OCI-LY1 (cell line): ENCODE measurements at regions not wholly inside any gene's neighbourhood (a gene's known extent, or its start where the extent isn't known, plus 50 kb on each side); places are given as distances from the start of the nearest gene placed in this dataset.

Experiments
- H2AFZ ChIP-seq: fragments of 200-600 bp; sonication (generic), shearing (Covaris generic); 2 replicates; pipeline ENCODE4 v1.6.0; 2014; ENCODE audit warnings: antibody characterized with exemption, mild to moderate bottlenecking, low read length
- H3F3A ChIP-seq: fragments of 200-600 bp; sonication (generic), shearing (Covaris generic); 2 replicates; pipeline ENCODE4 v1.6.0; 2014; ENCODE audit warnings: mild to moderate bottlenecking, antibody characterized with exemption, low read length, moderate library complexity; ENCODE audit not compliant: insufficient read depth
- H3K27ac ChIP-seq: fragments of 200-600 bp; sonication (generic); 2 replicates; pipeline ENCODE4 v1.5.1; 2014; ENCODE audit warnings: low read length, mixed run types, mild to moderate bottlenecking, low read depth; ENCODE audit not compliant: poor library complexity, severe bottlenecking
- H3K27me3 ChIP-seq: fragments of 200-600 bp; sonication (generic); 2 replicates; pipeline ENCODE4 v1.6.0; 2014; ENCODE audit warnings: antibody characterized with exemption, mild to moderate bottlenecking, low read length, moderate library complexity; ENCODE audit not compliant: insufficient read depth
- H3K36me3 ChIP-seq: fragments of 200-600 bp; sonication (generic); 2 replicates; pipeline ENCODE4 v1.6.1; 2014; ENCODE audit warnings: mild to moderate bottlenecking, antibody characterized with exemption, low read length, moderate library complexity, mixed read lengths; ENCODE audit not compliant: insufficient read depth
- H3K4me1 ChIP-seq: fragments of 200-600 bp; sonication (generic); 2 replicates; pipeline ENCODE4 v1.5.1; 2014; ENCODE audit warnings: mild to moderate bottlenecking, low read length, moderate library complexity; ENCODE audit not compliant: insufficient read depth, severe bottlenecking
- H3K4me2 ChIP-seq: fragments of 200-600 bp; sonication (generic), shearing (Covaris generic); 2 replicates; pipeline ENCODE4 v1.6.1; 2014; ENCODE audit warnings: low read length
- H3K4me3 ChIP-seq: fragments of 200-600 bp; sonication (generic); 2 replicates; pipeline ENCODE4 v1.5.1; 2014; ENCODE audit warnings: low read length, low read depth, mild to moderate bottlenecking, mixed read lengths; ENCODE audit not compliant: poor library complexity, severe bottlenecking
- H3K79me2 ChIP-seq: fragments of 200-600 bp; shearing (Covaris generic); 2 replicates; pipeline ENCODE4 v1.6.1; 2016; ENCODE audit warnings: mixed run types, low read length, mixed read lengths; ENCODE audit not compliant: insufficient read depth
- H3K9ac ChIP-seq: fragments of 200-600 bp; sonication (generic), shearing (Covaris generic); 2 replicates; pipeline ENCODE4 v1.6.1; 2014; ENCODE audit warnings: mild to moderate bottlenecking, low read length, mixed read lengths
- H3K9me2 ChIP-seq: fragments of 200-600 bp; sonication (generic), shearing (Covaris generic); 2 replicates; pipeline ENCODE4 v1.6.1; 2014; ENCODE audit warnings: low read depth, mild to moderate bottlenecking, low read length, mixed read lengths
- H3K9me3 ChIP-seq: fragments of 200-600 bp; shearing (Covaris generic); 2 replicates; pipeline ENCODE4 v1.6.1; 2014; ENCODE audit warnings: low read length, mixed read lengths
- H4K20me1 ChIP-seq: fragments of 200-600 bp; sonication (generic), shearing (Covaris generic); 2 replicates; pipeline ENCODE4 v1.6.0; 2016; ENCODE audit warnings: mild to moderate bottlenecking, low read length; ENCODE audit not compliant: insufficient read depth
- CTCF ChIP-seq: fragments of 200-600 bp; sonication (generic), shearing (Covaris generic); IDR thresholded peaks from 2 replicates; pipeline ENCODE4 v1.5.1; 2017; ENCODE audit warnings: mild to moderate bottlenecking, antibody characterized with exemption, low read length, moderate library complexity, mixed read lengths
- EZH2 ChIP-seq: fragments of 200-600 bp; sonication (generic), shearing (Covaris generic); IDR thresholded peaks from 2 replicates; pipeline ENCODE4 v1.8.0; 2017; ENCODE audit warnings: borderline replicate concordance, mixed run types, mild to moderate bottlenecking, antibody characterized with exemption, low read length, moderate library complexity, mixed read lengths

DNA sequence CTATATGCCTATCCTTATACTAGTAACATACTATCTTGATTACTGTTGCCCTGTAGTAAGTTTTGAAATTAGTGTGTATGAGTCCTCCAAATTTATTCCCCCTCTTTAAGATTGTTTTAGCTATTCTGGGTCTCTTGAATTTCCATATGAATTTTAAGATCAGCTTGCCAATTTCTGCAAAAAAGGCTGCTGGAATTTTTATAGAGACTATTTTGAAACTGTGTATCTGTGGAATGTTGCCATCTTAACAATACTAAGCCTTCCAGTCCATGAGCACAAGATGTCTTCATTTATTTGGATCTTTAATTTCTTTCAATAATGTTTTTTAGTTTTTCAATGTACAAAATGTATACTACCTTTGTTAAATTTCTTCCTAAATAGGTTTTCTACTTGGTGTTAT is 79.8 kb upstream of the ETV6 start:
- Histone ChIP-seq H3K27me3 (no peaks in the 10 kb centered on the region), H3F3A (no peaks in the 10 kb centered on the region), H3K4me2 (no peak overlapping the region), H3K9ac (no peak overlapping the region), H3K9me2 (no peaks in the 10 kb centered on the region), H4K20me1 (no peaks in the 10 kb centered on the region), H3K9me3 (no peaks in the 10 kb centered on the region), H2AFZ (no peak overlapping the region), H3K79me2 (no peaks in the 10 kb centered on the region), H3K27ac (no peak overlapping the region), H3K4me1 (no peaks in the 10 kb centered on the region), H3K4me3 (no peak overlapping the region), H3K36me3 (no peaks in the 10 kb centered on the region)
- no peak for TF ChIP-seq CTCF

GRCh38 chr12:11573880-11574279 is 75.6 kb upstream of the ETV6 start:
- TF ChIP-seq EZH2 (no peak), CTCF (no peak)
- Histone ChIP-seq H3K9me3 (no peaks in the 10 kb centered on the region), H3K9me2 (no peaks in the 10 kb centered on the region), H3K27me3 (no peaks in the 10 kb centered on the region), H3K27ac (no peak overlapping the region), H3K4me3 (no peak overlapping the region), H3F3A (no peaks in the 10 kb centered on the region), H3K4me2 (no peak overlapping the region), H3K9ac (no peak overlapping the region), H4K20me1 (no peaks in the 10 kb centered on the region), H3K4me1 (peaks cover 6% of the 10 kb centered on the region), H3K36me3 (no peaks in the 10 kb centered on the region), H2AFZ (no peak overlapping the region), H3K79me2 (no peaks in the 10 kb centered on the region)

DNA sequence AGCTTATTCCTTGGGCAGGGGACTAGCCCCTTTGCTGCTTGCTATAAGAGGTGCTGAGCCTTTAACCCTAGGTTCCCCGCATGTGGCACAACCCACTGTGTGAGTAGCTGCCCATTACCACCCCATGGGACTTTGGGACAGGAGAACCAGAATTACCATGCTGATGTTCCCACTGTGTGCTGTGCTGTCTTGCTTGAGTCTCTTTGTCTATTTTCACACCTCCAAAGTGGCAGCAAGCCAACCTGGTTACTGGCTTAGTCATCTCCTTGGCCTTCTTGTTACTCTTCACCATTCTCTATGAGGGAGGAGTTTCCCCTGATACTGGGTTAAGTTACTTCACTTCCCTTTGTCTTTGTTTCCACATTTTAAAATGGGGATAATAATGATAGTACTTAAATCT is 73.4 kb upstream of the ETV6 start:
- no peak for TF ChIP-seq EZH2
- TF ChIP-seq CTCF, result no peak
- Histone ChIP-seq H3K4me3 (no peak overlapping the region), H3K9me3 (no peaks in the 10 kb centered on the region), H3K4me1 (peaks cover 18% of the 10 kb centered on the region), H3K9me2 (no peaks in the 10 kb centered on the region), H4K20me1 (no peaks in the 10 kb centered on the region), H3K27me3 (no peaks in the 10 kb centered on the region), H3K79me2 (no peaks in the 10 kb centered on the region), H3K9ac (no peak overlapping the region), H3K36me3 (no peaks in the 10 kb centered on the region), H3K27ac (no peak overlapping the region), H3F3A (no peaks in the 10 kb centered on the region), H2AFZ (no peak overlapping the region), H3K4me2 (no peak overlapping the region)
